ENCODE measurements at regions not wholly inside any gene's neighbourhood (a gene's known extent, or its start where the extent isn't known, plus 50 kb on each side); places are given as distances from the start of the nearest gene placed in this dataset.
A peak's percentile ranks its signal among the peaks of the same experiment; 100 is the strongest.

GRCh38 chr3:13145131-13145825 lies 72.0 kb upstream of the IQSEC1 start:
- Histone ChIP-seq H3K4me3 (ENCODE audit: low read depth, low read length) (no peak overlapping the region), H3K27me3 (ENCODE audit: control insufficient read depth, insufficient read depth, low read length) (no peaks in the 10 kb centered on the region), H3K36me3 (ENCODE audit: control insufficient read depth, insufficient read depth, low read length) (no peaks in the 10 kb centered on the region)
- FAIRE-seq (no peak), DNase-seq (ENCODE audit: low read depth) (no peak)
- TF ChIP-seq, protein P1, sequence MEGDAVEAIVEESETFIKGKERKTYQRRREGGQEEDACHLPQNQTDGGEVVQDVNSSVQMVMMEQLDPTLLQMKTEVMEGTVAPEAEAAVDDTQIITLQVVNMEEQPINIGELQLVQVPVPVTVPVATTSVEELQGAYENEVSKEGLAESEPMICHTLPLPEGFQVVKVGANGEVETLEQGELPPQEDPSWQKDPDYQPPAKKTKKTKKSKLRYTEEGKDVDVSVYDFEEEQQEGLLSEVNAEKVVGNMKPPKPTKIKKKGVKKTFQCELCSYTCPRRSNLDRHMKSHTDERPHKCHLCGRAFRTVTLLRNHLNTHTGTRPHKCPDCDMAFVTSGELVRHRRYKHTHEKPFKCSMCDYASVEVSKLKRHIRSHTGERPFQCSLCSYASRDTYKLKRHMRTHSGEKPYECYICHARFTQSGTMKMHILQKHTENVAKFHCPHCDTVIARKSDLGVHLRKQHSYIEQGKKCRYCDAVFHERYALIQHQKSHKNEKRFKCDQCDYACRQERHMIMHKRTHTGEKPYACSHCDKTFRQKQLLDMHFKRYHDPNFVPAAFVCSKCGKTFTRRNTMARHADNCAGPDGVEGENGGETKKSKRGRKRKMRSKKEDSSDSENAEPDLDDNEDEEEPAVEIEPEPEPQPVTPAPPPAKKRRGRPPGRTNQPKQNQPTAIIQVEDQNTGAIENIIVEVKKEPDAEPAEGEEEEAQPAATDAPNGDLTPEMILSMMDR (IDR thresholded peaks at IDR 0.05; ENCODE audit: insufficient read depth, low read length, severe bottlenecking): no peak

DNA sequence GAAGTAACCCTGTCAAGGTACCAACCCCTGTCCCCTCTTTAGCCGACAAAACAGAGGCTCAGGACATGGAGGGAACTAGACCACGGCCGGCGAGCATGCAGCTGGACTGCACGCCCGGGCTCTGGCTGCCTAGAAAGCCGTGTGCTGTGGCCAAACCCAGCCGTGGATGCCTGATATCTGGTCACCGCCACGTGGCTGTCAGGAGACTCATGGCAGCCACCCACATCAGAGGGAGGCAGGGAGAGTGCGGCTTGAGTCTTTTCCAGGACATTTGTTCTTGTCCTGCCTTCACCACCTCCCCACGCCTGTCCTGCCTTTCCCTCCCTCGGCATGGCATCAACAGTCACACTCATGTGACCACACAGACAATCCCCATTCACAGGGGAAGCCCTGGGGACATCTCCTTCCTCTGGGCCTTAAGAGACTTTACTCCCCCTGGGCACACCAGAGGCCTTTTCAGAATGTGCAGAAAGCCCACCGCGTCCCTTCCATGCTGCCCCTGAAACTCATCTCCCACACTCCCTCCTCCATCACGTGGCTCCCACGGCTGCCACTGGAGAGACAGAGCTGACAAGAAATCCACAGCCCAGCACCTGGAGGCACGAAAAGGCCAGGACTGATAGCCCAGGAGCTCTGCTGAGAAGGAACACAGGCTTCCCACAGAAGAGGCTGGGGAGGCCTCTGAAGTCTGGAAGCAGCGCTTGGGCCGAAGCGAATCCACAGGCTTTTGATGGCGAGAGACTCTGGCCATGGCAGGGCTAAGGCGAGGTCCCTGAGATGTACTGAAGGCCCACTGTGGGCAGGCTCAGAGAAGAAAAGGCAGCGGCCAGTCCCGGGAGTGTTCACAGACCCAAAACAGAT lies 71.2 kb upstream of the IQSEC1 start:
- TF ChIP-seq, protein P1 (IDR thresholded peaks at IDR 0.05; ENCODE audit: insufficient read depth, low read length, severe bottlenecking): no peak
- H3K4me3 ChIP-seq (ENCODE audit: low read depth, low read length): no peak overlapping the region
- H3K27me3 ChIP-seq (ENCODE audit: control insufficient read depth, insufficient read depth, low read length): no peaks in the 10 kb centered on the region
- no peak for FAIRE-seq
- H3K36me3 ChIP-seq (ENCODE audit: control insufficient read depth, insufficient read depth, low read length): no peaks in the 10 kb centered on the region
- DNase-seq (ENCODE audit: low read depth): no peak

DNA sequence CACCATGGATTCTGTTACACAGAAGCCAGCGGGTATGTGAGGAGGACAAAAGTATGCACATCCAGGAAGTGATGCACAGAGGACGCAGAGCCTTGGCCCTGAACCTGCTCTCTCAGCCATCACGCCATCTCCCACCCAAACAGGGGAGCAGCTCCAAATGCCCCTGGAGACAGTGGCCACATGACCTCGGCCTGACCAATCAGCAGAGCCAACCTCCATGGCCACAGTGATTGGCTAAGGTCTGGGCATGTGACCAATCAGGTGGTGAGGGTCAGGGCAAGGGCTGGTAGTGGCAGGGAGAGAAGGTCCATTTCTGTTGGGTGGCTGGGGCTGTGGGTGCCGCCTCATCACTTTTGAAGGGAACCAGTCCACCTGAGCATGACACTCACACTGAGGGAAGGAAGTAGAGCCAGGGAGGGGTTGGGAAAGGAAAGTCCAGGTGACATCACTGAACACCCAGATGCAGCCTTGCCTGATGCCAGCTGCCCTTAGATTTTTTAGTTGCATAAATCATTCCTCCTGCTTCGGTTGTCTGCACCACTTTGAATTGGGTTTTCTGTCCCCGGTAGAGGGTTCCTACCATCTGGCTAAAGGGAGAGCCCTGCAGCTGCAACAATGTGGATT lies 70.3 kb upstream of the IQSEC1 start:
- no peaks in the 10 kb centered on the region for H3K36me3 ChIP-seq (ENCODE audit: control insufficient read depth, insufficient read depth, low read length)
- H3K4me3 ChIP-seq (ENCODE audit: low read depth, low read length): no peak overlapping the region
- H3K27me3 ChIP-seq (ENCODE audit: control insufficient read depth, insufficient read depth, low read length): no peaks in the 10 kb centered on the region
- FAIRE-seq (no peak), DNase-seq (ENCODE audit: low read depth) (no peak)
- TF ChIP-seq, protein P1 (IDR thresholded peaks at IDR 0.05; ENCODE audit: insufficient read depth, low read length, severe bottlenecking): no peak

DNA sequence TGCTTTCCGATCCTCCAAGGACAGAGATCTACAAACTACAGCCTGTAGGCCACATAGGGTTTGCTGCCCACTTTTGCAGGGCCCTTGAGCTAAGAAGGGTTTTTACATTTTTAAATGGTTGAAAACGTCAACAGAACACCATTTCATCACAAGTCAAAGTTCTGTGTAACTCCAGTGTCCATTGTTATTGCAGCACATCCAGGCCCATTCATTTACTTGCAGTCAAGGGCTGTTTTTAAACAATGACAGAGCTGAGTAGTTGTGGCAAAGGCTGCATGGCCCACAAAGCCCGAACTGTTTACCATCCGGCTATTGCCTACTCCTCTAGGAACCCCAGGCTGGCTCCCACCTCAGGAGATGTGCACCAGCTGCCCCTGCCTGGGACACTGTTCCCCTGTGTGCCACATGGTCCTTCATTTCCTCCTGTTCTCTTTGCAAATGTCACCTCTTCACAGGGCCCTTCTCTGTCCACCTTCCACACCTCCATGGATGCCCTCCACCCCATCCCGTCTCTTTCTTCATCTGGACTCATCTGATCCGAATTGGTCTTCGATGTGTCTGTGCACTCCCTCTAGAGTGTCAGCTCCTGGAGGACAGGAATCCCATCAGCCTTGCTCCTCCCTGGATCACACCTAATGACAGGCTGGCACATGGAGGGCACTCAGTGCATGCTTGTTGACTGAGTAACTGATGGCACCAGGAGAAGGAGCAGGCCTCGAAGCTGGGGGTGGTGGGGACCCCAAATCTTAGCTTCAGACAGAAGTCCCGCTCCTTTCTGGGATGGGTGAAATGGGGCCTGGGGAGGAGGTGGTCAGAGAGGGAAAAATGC lies 69.5 kb upstream of the IQSEC1 start:
- Histone ChIP-seq H3K27me3 (ENCODE audit: control insufficient read depth, insufficient read depth, low read length) (no peaks in the 10 kb centered on the region), H3K36me3 (ENCODE audit: control insufficient read depth, insufficient read depth, low read length) (no peaks in the 10 kb centered on the region), H3K4me3 (ENCODE audit: low read depth, low read length) (no peak overlapping the region)
- no peak for FAIRE-seq
- TF ChIP-seq, protein P1 (IDR thresholded peaks at IDR 0.05; ENCODE audit: insufficient read depth, low read length, severe bottlenecking): no peak
- DNase-seq (ENCODE audit: low read depth): no peak

DNA sequence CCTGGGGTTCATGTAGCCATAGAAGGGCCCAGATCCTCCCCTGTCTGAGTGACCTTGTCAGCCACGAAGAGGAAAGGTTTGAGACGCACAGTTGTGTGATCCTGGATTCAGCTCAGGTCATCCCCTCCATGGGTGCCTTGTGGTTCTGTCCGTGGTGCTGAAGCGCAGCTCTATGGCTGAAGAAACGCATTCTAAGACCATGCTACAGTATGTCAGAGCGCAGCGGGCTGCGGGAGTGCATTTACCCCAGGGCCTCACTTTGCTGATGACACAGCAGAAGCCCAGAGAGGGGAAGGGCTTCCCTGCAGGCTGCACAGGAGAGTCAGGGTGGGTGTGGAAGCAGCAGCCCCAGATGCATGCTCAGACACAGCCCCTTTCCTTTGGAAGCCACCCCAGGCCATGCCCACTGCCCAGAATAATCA lies 68.8 kb upstream of the IQSEC1 start:
- DNase-seq (ENCODE audit: low read depth) (peak; percentile 27), FAIRE-seq (peak; percentile 84)
- TF ChIP-seq, protein P1 (IDR thresholded peaks at IDR 0.05; ENCODE audit: insufficient read depth, low read length, severe bottlenecking): no peak
- no peaks in the 10 kb centered on the region for H3K36me3 ChIP-seq (ENCODE audit: control insufficient read depth, insufficient read depth, low read length)
- no peaks in the 10 kb centered on the region for H3K27me3 ChIP-seq (ENCODE audit: control insufficient read depth, insufficient read depth, low read length)
- no peak overlapping the region for H3K4me3 ChIP-seq (ENCODE audit: low read depth, low read length)
